Kidney epithelial cell (primary cell): ENCODE measurements at regions not wholly inside any gene's neighbourhood (a gene's known extent, or its start where the extent isn't known, plus 50 kb on each side); places are given as distances from the start of the nearest gene placed in this dataset.

Experiments
- DNase-seq: peaks from one replicate; pipeline ENCODE4 v3.0.0-alpha.2; 2010; ENCODE audit warnings: low read depth
- H3K27me3 ChIP-seq: 2 replicates; pipeline ENCODE4 v1.6.0; 2011; ENCODE audit warnings: low read length; ENCODE audit not compliant: control insufficient read depth, insufficient read depth
- H3K36me3 ChIP-seq: 2 replicates; pipeline ENCODE4 v1.5.1; 2011; ENCODE audit warnings: low read length; ENCODE audit not compliant: control insufficient read depth, insufficient read depth
- H3K4me3 ChIP-seq: 2 replicates; pipeline ENCODE4 v1.5.1; 2011; ENCODE audit warnings: low read depth, mild to moderate bottlenecking, control low read depth, low read length
- CTCF ChIP-seq: IDR thresholded peaks from 2 replicates; pipeline ENCODE4 v1.5.1; 2011; ENCODE audit warnings: mild to moderate bottlenecking, moderate library complexity, low read length, control low read depth, inconsistent platforms; ENCODE audit not compliant: insufficient read depth, poor library complexity, severe bottlenecking

- no peaks in the 10 kb centered on the region for H3K27me3 ChIP-seq
- TF ChIP-seq CTCF, result no peak
- DNase-seq, result no peak
- H3K36me3 ChIP-seq, result no peaks in the 10 kb centered on the region
- H3K4me3 ChIP-seq, result no peak overlapping the region
Measured at GRCh38 chr16:63717806-63718205, 1404.1 kb downstream of the CDH11 start.

GRCh38 chr16:63714876-63715275 is 1407.0 kb downstream of the CDH11 start:
- Histone ChIP-seq H3K36me3 (no peaks in the 10 kb centered on the region), H3K4me3 (no peak overlapping the region), H3K27me3 (no peaks in the 10 kb centered on the region)
- no peak for TF ChIP-seq CTCF
- no peak for DNase-seq

GRCh38 chr16:63712725-63713124 is 1409.1 kb downstream of the CDH11 start:
- Histone ChIP-seq H3K36me3 (no peaks in the 10 kb centered on the region), H3K27me3 (no peaks in the 10 kb centered on the region), H3K4me3 (no peak overlapping the region)
- DNase-seq, result no peak
- TF ChIP-seq CTCF, result no peak

GRCh38 chr16:63703612-63704011 is 1418.3 kb downstream of the CDH11 start:
- no peak for DNase-seq

GRCh38 chr16:63702981-63703590 is 1418.8 kb downstream of the CDH11 start:
- H3K4me3 ChIP-seq, result no peak overlapping the region
- H3K36me3 ChIP-seq, result no peaks in the 10 kb centered on the region
- H3K27me3 ChIP-seq, result no peaks in the 10 kb centered on the region
- peak; percentile 37 for DNase-seq
- TF ChIP-seq CTCF, result peak; percentile 38

More at GRCh38 chr16:63703612-63704011, 1418.3 kb downstream of the CDH11 start:
- Histone ChIP-seq H3K36me3 (no peaks in the 10 kb centered on the region), H3K4me3 (no peak overlapping the region), H3K27me3 (no peaks in the 10 kb centered on the region)
- no peak for TF ChIP-seq CTCF

GRCh38 chr16:63697736-63698135 is 1424.1 kb downstream of the CDH11 start:
- Histone ChIP-seq H3K36me3 (no peaks in the 10 kb centered on the region), H3K27me3 (no peaks in the 10 kb centered on the region), H3K4me3 (no peak overlapping the region)
- DNase-seq, result no peak
- TF ChIP-seq CTCF, result no peak
